IMR-90 (cell line): ENCODE measurements at regions not wholly inside any gene's neighbourhood (a gene's known extent, or its start where the extent isn't known, plus 50 kb on each side); places are given as distances from the start of the nearest gene placed in this dataset.

Source experiments
- ATAC-seq: fragments of 200-7000 bp; cut with Tn5 transposase; 2 replicates; pipeline ENCODE4 v1.9.1; 2020; ENCODE audit warnings: low read depth, mild to moderate bottlenecking, moderate library complexity
- BruUV-seq: library from RNA; stranded (reverse); fragments of 400-500 nt; replicated peaks from 2 replicates; lab custom pipeline; 2021; lab: Mats Ljungman, UMichigan
- CTCF ChIA-PET: fragments of 300-600 bp; formaldehyde crosslinking; extraction: SDS; loops from one replicate; lab custom pipeline; 2021; ENCODE audit warnings: antibody characterized with exemption; lab: Yijun Ruan, JAX
- POLR2A ChIA-PET: fragments of 300-600 bp; sonication (Branson Sonifier 250); formaldehyde crosslinking; loops from one replicate; lab custom pipeline; 2022; ENCODE audit warnings: antibody characterized with exemption; ENCODE audit not compliant: unreplicated experiment; lab: Charles Lee
- DNase-seq: peaks from one replicate; pipeline ENCODE4 v3.0.0; 2013
- H2AFZ ChIP-seq: replicated peaks from 2 replicates; pipeline ENCODE3; 2013; ENCODE audit warnings: low read length, mild to moderate bottlenecking; ENCODE audit not compliant: poor library complexity
- H2AK5ac ChIP-seq: 2 replicates; pipeline ENCODE4 v1.6.1; 2013; ENCODE audit warnings: low read depth, low read length, inconsistent platforms
- H2AK9ac ChIP-seq: replicated peaks from 2 replicates; pipeline ENCODE3; 2013; ENCODE audit warnings: mild to moderate bottlenecking, low read depth, low read length, moderate library complexity; ENCODE audit not compliant: poor library complexity
- H2BK120ac ChIP-seq: 2 replicates; pipeline ENCODE4 v1.6.1; 2013; ENCODE audit warnings: low read depth, low read length, inconsistent platforms
- H2BK15ac ChIP-seq: 3 replicates; pipeline ENCODE4 v1.6.1; 2013; ENCODE audit warnings: low read depth, low read length, inconsistent platforms
- H2BK20ac ChIP-seq: 2 replicates; pipeline ENCODE4 v1.6.1; 2013; ENCODE audit warnings: low read depth, mild to moderate bottlenecking, inconsistent platforms, low read length, moderate library complexity
- H2BK5ac ChIP-seq: 2 replicates; pipeline ENCODE4 v1.6.1; 2013; ENCODE audit warnings: mild to moderate bottlenecking, low read depth, low read length, inconsistent platforms; ENCODE audit not compliant: poor library complexity, severe bottlenecking
- H3K14ac ChIP-seq: replicated peaks from 2 replicates; pipeline ENCODE4 v1.6.1; 2013; ENCODE audit warnings: low read depth, low read length, inconsistent platforms
- H3K18ac ChIP-seq: 2 replicates; pipeline ENCODE4 v1.6.1; 2013; ENCODE audit warnings: low read depth, low read length, control low read depth
- H3K23ac ChIP-seq: 2 replicates; pipeline ENCODE4 v1.6.1; 2013; ENCODE audit warnings: low read depth, low read length, inconsistent platforms
- H3K27ac ChIP-seq: 2 replicates; pipeline ENCODE4 v1.5.1; 2013; ENCODE audit warnings: mild to moderate bottlenecking, control low read depth, low read length; ENCODE audit not compliant: insufficient read depth
- H3K27me3 ChIP-seq: 2 replicates; pipeline ENCODE4 v1.6.1; 2013; ENCODE audit warnings: low read length; ENCODE audit not compliant: control insufficient read depth, insufficient read depth
- H3K36me3 ChIP-seq: 2 replicates; pipeline ENCODE4 v1.6.1; 2013; ENCODE audit warnings: low read length, mixed read lengths; ENCODE audit not compliant: control insufficient read depth, insufficient read depth
- H3K4ac ChIP-seq: 2 replicates; pipeline ENCODE4 v1.6.1; 2013; ENCODE audit warnings: low read depth, low read length, inconsistent platforms
- H3K4me1 ChIP-seq: 2 replicates; pipeline ENCODE4 v1.6.1; 2013; ENCODE audit warnings: low read length, mixed read lengths; ENCODE audit not compliant: control insufficient read depth, insufficient read depth
- H3K4me2 ChIP-seq: 2 replicates; pipeline ENCODE4 v1.6.1; 2013; ENCODE audit warnings: low read depth, mild to moderate bottlenecking, control low read depth, low read length, moderate library complexity
- H3K4me3 ChIP-seq: 2 replicates; pipeline ENCODE4 v1.5.1; 2013; ENCODE audit warnings: low read depth, mild to moderate bottlenecking, control low read depth, low read length, moderate library complexity; ENCODE audit not compliant: insufficient read depth
- H3K56ac ChIP-seq: 2 replicates; pipeline ENCODE4 v1.6.1; 2013; ENCODE audit warnings: low read length, inconsistent platforms; ENCODE audit not compliant: insufficient read depth; ENCODE audit errors: extremely low read depth
- H3K79me1 ChIP-seq, 2 experiments: 2 replicates each; pipeline ENCODE4 v1.6.1; 2013; ENCODE audit warnings: low read length in 2 of 2, inconsistent platforms in 1 of 2, low read depth in 1 of 2
- H3K9ac ChIP-seq: 2 replicates; pipeline ENCODE4 v1.6.1; 2013; ENCODE audit warnings: low read depth, low read length, control low read depth
- H3K9me1 ChIP-seq: 2 replicates; pipeline ENCODE4 v1.6.1; 2013; ENCODE audit warnings: low read length, inconsistent platforms; ENCODE audit not compliant: insufficient read depth
- H3K9me3 ChIP-seq: 2 replicates; pipeline ENCODE4 v1.6.1; 2013; ENCODE audit warnings: low read length; ENCODE audit not compliant: control insufficient read depth, insufficient read depth
- H4K20me1 ChIP-seq: 2 replicates; pipeline ENCODE4 v1.6.1; 2013; ENCODE audit warnings: low read length, inconsistent platforms; ENCODE audit not compliant: insufficient read depth
- H4K5ac ChIP-seq: 2 replicates; pipeline ENCODE4 v1.6.1; 2013; ENCODE audit warnings: mild to moderate bottlenecking, low read depth, low read length, control low read depth
- H4K8ac ChIP-seq, 2 experiments: 2 replicates each; pipeline ENCODE4 v1.6.1; 2013; ENCODE audit warnings: low read depth in 2 of 2, low read length in 2 of 2, control low read depth in 1 of 2, inconsistent platforms in 1 of 2
- H4K91ac ChIP-seq: 2 replicates; pipeline ENCODE4 v1.6.1; 2013; ENCODE audit warnings: low read depth, low read length, inconsistent platforms; ENCODE audit not compliant: insufficient read depth
- BHLHE40 ChIP-seq: fragments of 150-350 bp; IDR thresholded peaks from 2 replicates; pipeline ENCODE4 v1.6.1; 2016; ENCODE audit warnings: mild to moderate bottlenecking, low read depth, low read length
- CTCF ChIP-seq: conservative IDR thresholded peaks from 2 replicates; pipeline ENCODE4 v1.5.1; 2012; ENCODE audit warnings: mild to moderate bottlenecking, low read depth, low read length, improper control_type of control experiment
- ELK1 ChIP-seq: fragments of 150-350 bp; IDR thresholded peaks from 2 replicates; pipeline ENCODE4 v1.6.1; 2016; ENCODE audit warnings: low read depth, mild to moderate bottlenecking, low read length, moderate library complexity, borderline replicate concordance
- FOS ChIP-seq: fragments of 150-350 bp; IDR thresholded peaks from 2 replicates; pipeline ENCODE4 v1.6.1; 2016; ENCODE audit warnings: low read depth, low read length
- MAFK ChIP-seq: IDR thresholded peaks from 2 replicates; pipeline ENCODE4 v1.6.1; 2012; ENCODE audit warnings: low read depth, low read length, improper control_type of control experiment
- MAZ ChIP-seq: IDR thresholded peaks from 2 replicates; pipeline ENCODE4 v1.6.1; 2012; ENCODE audit warnings: low read depth, mild to moderate bottlenecking, low read length, improper control_type of control experiment, moderate library complexity, borderline replicate concordance
- POLR2A ChIP-seq: IDR thresholded peaks from 2 replicates; pipeline ENCODE4 v1.6.1; 2012; ENCODE audit warnings: mild to moderate bottlenecking, low read depth, low read length
- RAD21 ChIP-seq: IDR thresholded peaks from 2 replicates; pipeline ENCODE4 v1.6.1; 2012; ENCODE audit warnings: low read length, improper control_type of control experiment
- RCOR1 ChIP-seq: IDR thresholded peaks from 2 replicates; pipeline ENCODE4 v1.6.1; 2012; ENCODE audit warnings: mild to moderate bottlenecking, low read length, improper control_type of control experiment; ENCODE audit not compliant: insufficient replicate concordance
- SMC3 ChIP-seq: fragments of 150-350 bp; IDR thresholded peaks from 2 replicates; pipeline ENCODE4 v1.6.1; 2016; ENCODE audit warnings: low read depth, mild to moderate bottlenecking, antibody characterized with exemption, low read length, moderate library complexity
- WGBS, 2 experiments: methylation state at CpG; one replicate each; pipeline versions ENCODE4 v1.1.5 to v1.1.7; 2013; ENCODE audit warnings: missing lambda C conversion rate in 2 of 2; ENCODE audit not compliant: insufficient read length in 1 of 2; ENCODE audit errors: extremely low coverage in 2 of 2; 5-methylcytosine and 5-hydroxymethylcytosine counted together
- dilution Hi-C: fragments of 300-500 bp; cut with HindIII; formaldehyde crosslinking; loops from one replicate; pipeline ENCODE4 v1.14.3; 2018; ENCODE audit warnings: low sequenced_read_pairs; ENCODE audit not compliant: unreplicated experiment
- in situ Hi-C: fragments of 300-500 bp; cut with MboI; formaldehyde crosslinking; loops from 3 replicates; pipeline ENCODE4 v1.14.3; 2019; ENCODE audit warnings: low sequenced_read_pairs, inconsistent platforms, mixed read lengths
- intact Hi-C: fragments of 100-400 bp; cut with micrococcal nuclease; formaldehyde crosslinking; loops from 2 replicates; pipeline ENCODE4 v1.10.0; 2022

GRCh38 chr4:27407616-27408015 is 547.0 kb downstream of the STIM2 start:
- no peaks in the 10 kb centered on the region for H3K36me3 ChIP-seq
- H2AFZ ChIP-seq, result no peak overlapping the region
- no peaks in the 10 kb centered on the region for H3K27me3 ChIP-seq
- no peak overlapping the region for H4K8ac ChIP-seq
- intact Hi-C loops, result no loop called here
- dilution Hi-C loops, result no loop called here
- no peak overlapping the region for H3K56ac ChIP-seq
- no peak overlapping the region for H2BK5ac ChIP-seq
- no peak overlapping the region for H2BK20ac ChIP-seq
- CTCF ChIA-PET, result no interaction called here
- DNase-seq (no peak), ATAC-seq (no peak)
- no peaks in the 10 kb centered on the region for H3K4me1 ChIP-seq
- in situ Hi-C loops, result no loop called here
- no peaks in the 10 kb centered on the region for H3K79me1 ChIP-seq
- no peak overlapping the region for H3K27ac ChIP-seq
- no peak overlapping the region for H3K14ac ChIP-seq
- no peak overlapping the region for H2AK9ac ChIP-seq
- H3K9me3 ChIP-seq, result peaks cover 9% of the 10 kb centered on the region
- H4K5ac ChIP-seq, result no peak overlapping the region
- H3K23ac ChIP-seq, result no peak overlapping the region
- H2AK5ac ChIP-seq, result no peak overlapping the region
- POLR2A ChIA-PET, result no interaction called here
- no peak overlapping the region for H3K4me3 ChIP-seq
- H3K4ac ChIP-seq, result no peak overlapping the region
- no peak overlapping the region for H4K91ac ChIP-seq
- no peak overlapping the region for H2BK120ac ChIP-seq
- H3K18ac ChIP-seq, result no peak overlapping the region
- H2BK15ac ChIP-seq, result no peak overlapping the region
- no peak overlapping the region for H3K9ac ChIP-seq
- no TSS peak for BruUV-seq
- no CpG with 5 or more reads among the region's 1 CpG for WGBS, 2 experiments
- no peaks in the 10 kb centered on the region for H4K20me1 ChIP-seq
- no peak overlapping the region for H3K4me2 ChIP-seq
- TF ChIP-seq SMC3 (no peak), POLR2A (no peak), RAD21 (no peak), FOS (no peak), ELK1 (no peak), MAFK (no peak), MAZ (no peak), RCOR1 (no peak), CTCF (no peak), BHLHE40 (no peak)
- no peaks in the 10 kb centered on the region for H3K9me1 ChIP-seq
